OCI-LY3 (cell line): ENCODE measurements at regions not wholly inside any gene's neighbourhood (a gene's known extent, or its start where the extent isn't known, plus 50 kb on each side); places are given as distances from the start of the nearest gene placed in this dataset.

Experiments
- H2AFZ ChIP-seq: fragments of 200-600, 300-600 bp; shearing (Covaris generic); 2 replicates; pipeline ENCODE4 v1.6.0; 2014; ENCODE audit warnings: antibody characterized with exemption, low read depth, low read length
- H3K27ac ChIP-seq: fragments of 200-600, 300-600 bp; sonication (generic); 2 replicates; pipeline ENCODE4 v1.5.1; 2014; ENCODE audit warnings: mild to moderate bottlenecking, low read length, moderate library complexity, mixed read lengths
- H3K27me3 ChIP-seq: fragments of 200-600, 300-600 bp; sonication (generic); 2 replicates; pipeline ENCODE4 v1.6.1; 2014; ENCODE audit warnings: low read depth, low read length, mixed read lengths
- H3K36me3 ChIP-seq: fragments of 200-600, 300-600 bp; sonication (generic); replicated peaks from 2 replicates; pipeline ENCODE3; 2014; ENCODE audit warnings: low read depth, low read length, mixed read lengths
- H3K4me1 ChIP-seq: fragments of 300-600, 200-600 bp; sonication (generic); 2 replicates; pipeline ENCODE4 v1.6.1; 2014; ENCODE audit warnings: low read length, mixed read lengths
- H3K4me2 ChIP-seq: fragments of 200-600, 300-600 bp; sonication (generic); 2 replicates; pipeline ENCODE4 v1.6.1; 2014; ENCODE audit warnings: low read length, mixed read lengths
- H3K4me3 ChIP-seq: fragments of 300-600, 200-600 bp; sonication (generic); 2 replicates; pipeline ENCODE4 v1.5.1; 2014; ENCODE audit warnings: antibody characterized with exemption, mild to moderate bottlenecking, low read length, moderate library complexity
- H3K79me2 ChIP-seq: fragments of 300-600, 200-600 bp; shearing (Covaris generic); 2 replicates; pipeline ENCODE4 v1.6.1; 2014; ENCODE audit warnings: mild to moderate bottlenecking, low read length, mixed read lengths
- H3K9ac ChIP-seq: fragments of 300-600, 200-600 bp; shearing (Covaris generic); 2 replicates; pipeline ENCODE4 v1.6.0; 2014; ENCODE audit warnings: mild to moderate bottlenecking, low read length, moderate library complexity
- H3K9me3 ChIP-seq: fragments of 200-600, 300-600 bp; shearing (Covaris generic); 2 replicates; pipeline ENCODE4 v1.6.1; 2014; ENCODE audit warnings: low read length, mixed read lengths; ENCODE audit not compliant: insufficient read depth
- H4K20me1 ChIP-seq: fragments of 200-600, 300-600 bp; sonication (generic); 2 replicates; pipeline ENCODE4 v1.6.1; 2016; ENCODE audit warnings: low read length, mixed read lengths; ENCODE audit not compliant: insufficient read depth
- EZH2phosphoT487 ChIP-seq: fragments of 200-600 bp; shearing (Covaris generic); IDR thresholded peaks from 2 replicates; pipeline ENCODE4 v1.6.1; 2018; ENCODE audit warnings: antibody characterized with exemption, mixed run types, low read depth
- TF ChIP-seq, protein P1 (sequence below): fragments of 200-600, 300-600 bp; sonication (generic); IDR thresholded peaks from 2 replicates; pipeline ENCODE4 v1.5.1; 2014; ENCODE audit warnings: antibody characterized with exemption, low read length, low read depth

DNA sequence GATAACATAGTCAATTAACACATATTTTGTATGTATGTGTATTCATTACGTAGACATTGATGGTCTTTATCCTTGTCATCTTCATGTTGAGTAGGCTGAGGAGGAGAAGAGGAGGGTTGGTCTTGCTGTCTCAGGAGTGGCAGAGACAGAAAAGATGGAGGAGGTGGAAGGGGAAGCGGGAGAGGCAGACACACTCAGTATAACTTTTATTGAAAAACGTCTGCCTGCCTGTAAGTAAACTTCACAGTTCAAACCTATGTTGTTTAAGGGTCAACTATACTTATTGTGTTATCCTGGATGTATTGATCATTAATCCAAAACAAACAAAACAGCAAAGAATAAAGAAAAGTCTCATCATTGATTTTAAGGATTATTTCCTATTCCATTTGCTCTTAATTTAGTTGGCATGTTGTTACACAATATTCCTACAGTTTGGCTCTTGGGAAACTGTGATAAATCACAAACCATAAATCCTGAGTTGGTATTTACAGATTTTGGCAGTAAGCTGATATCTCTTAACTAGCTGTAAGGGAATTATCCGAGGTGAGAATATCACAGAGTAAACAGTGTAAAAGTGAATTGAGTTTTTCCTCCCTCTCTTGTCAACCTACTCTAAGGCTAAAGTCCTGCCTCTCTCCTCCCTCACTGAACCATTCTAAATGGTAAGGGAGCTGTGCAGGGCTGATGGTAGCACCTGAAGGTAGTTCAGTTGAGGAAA, 487.2 kb downstream of the SPATA31D1 start:
- no peak overlapping the region for H2AFZ ChIP-seq
- H3K9me3 ChIP-seq: no peaks in the 10 kb centered on the region
- no peak overlapping the region for H3K27ac ChIP-seq
- no peaks in the 10 kb centered on the region for H3K79me2 ChIP-seq
- H3K36me3 ChIP-seq: no peaks in the 10 kb centered on the region
- H3K4me2 ChIP-seq: no peak overlapping the region
- H3K9ac ChIP-seq: no peak overlapping the region
- no peak overlapping the region for H3K4me3 ChIP-seq
- TF ChIP-seq EZH2phosphoT487: no peak
- TF ChIP-seq, protein P1, sequence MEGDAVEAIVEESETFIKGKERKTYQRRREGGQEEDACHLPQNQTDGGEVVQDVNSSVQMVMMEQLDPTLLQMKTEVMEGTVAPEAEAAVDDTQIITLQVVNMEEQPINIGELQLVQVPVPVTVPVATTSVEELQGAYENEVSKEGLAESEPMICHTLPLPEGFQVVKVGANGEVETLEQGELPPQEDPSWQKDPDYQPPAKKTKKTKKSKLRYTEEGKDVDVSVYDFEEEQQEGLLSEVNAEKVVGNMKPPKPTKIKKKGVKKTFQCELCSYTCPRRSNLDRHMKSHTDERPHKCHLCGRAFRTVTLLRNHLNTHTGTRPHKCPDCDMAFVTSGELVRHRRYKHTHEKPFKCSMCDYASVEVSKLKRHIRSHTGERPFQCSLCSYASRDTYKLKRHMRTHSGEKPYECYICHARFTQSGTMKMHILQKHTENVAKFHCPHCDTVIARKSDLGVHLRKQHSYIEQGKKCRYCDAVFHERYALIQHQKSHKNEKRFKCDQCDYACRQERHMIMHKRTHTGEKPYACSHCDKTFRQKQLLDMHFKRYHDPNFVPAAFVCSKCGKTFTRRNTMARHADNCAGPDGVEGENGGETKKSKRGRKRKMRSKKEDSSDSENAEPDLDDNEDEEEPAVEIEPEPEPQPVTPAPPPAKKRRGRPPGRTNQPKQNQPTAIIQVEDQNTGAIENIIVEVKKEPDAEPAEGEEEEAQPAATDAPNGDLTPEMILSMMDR: no peak
- no peaks in the 10 kb centered on the region for H4K20me1 ChIP-seq
- H3K4me1 ChIP-seq: no peaks in the 10 kb centered on the region
- H3K27me3 ChIP-seq: no peaks in the 10 kb centered on the region

DNA sequence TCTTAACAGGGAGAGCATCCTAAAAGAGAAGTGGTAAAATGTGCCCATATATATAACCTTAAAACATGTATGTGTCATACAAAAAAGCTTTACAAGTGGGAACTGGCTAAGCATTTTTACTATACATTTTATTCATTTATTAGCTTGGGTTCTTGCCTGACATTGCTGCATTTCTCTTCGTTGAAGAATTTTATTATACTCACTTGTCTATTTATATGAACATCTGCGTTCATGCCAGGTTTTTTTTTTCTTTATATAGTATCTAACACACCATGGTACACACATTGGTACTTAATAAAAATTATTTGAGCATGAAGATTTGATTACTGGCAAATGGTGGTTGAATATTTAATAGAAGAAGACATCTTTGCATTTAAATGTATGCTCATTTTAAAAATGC, 492.3 kb downstream of the SPATA31D1 start:
- Histone ChIP-seq H3K4me2 (no peak overlapping the region), H3K27ac (no peak overlapping the region), H3K4me1 (no peaks in the 10 kb centered on the region), H3K27me3 (no peaks in the 10 kb centered on the region), H4K20me1 (no peaks in the 10 kb centered on the region), H3K9me3 (no peaks in the 10 kb centered on the region), H3K79me2 (no peaks in the 10 kb centered on the region), H3K9ac (no peak overlapping the region), H3K4me3 (no peak overlapping the region), H2AFZ (no peak overlapping the region), H3K36me3 (no peaks in the 10 kb centered on the region)
- TF ChIP-seq, protein P1: no peak
- no peak for TF ChIP-seq EZH2phosphoT487

DNA sequence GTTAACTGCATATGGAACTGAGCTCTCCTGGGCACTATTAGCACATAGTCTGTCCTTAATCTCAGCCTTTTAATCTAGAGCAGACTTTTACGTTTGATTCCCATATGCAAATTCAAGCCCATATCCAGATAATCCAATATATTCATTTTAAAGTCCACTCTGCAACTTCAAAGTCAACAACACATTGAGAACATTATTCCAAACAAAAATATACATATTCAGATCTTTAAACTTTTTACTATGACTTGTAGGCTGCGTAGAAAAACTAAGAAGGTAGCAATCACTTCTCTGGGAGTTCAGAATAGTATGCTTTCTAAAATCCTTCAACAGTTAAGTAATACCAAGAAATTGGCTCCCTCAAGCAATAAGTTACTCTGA, 499.4 kb downstream of the SPATA31D1 start:
- Histone ChIP-seq H3K4me3 (no peak overlapping the region), H3K27me3 (no peaks in the 10 kb centered on the region), H4K20me1 (no peaks in the 10 kb centered on the region), H3K9me3 (no peaks in the 10 kb centered on the region), H3K9ac (no peak overlapping the region), H3K4me1 (0 out of 2 replicates have a peak, but pooled peaks cover 4% of the 10 kb centered on the region), H3K4me2 (no peak overlapping the region), H3K36me3 (no peaks in the 10 kb centered on the region), H3K79me2 (no peaks in the 10 kb centered on the region), H2AFZ (no peak overlapping the region), H3K27ac (no peak overlapping the region)
- no peak for TF ChIP-seq EZH2phosphoT487

GRCh38 chr9:82488313-82489200, 500.0 kb downstream of the SPATA31D1 start:
- H3K36me3 ChIP-seq: no peaks in the 10 kb centered on the region
- TF ChIP-seq, protein P1: no peak
- TF ChIP-seq EZH2phosphoT487: no peak
- no peak overlapping the region for H3K4me2 ChIP-seq
- H3K4me3 ChIP-seq: no peak overlapping the region
- H3K27ac ChIP-seq: no peak overlapping the region
- H2AFZ ChIP-seq: no peak overlapping the region; the same call in 1 of the 2 replicates
- H3K9ac ChIP-seq: no peak overlapping the region
- H3K79me2 ChIP-seq: no peaks in the 10 kb centered on the region
- H3K9me3 ChIP-seq: no peaks in the 10 kb centered on the region
- no peaks in the 10 kb centered on the region for H4K20me1 ChIP-seq
- H3K27me3 ChIP-seq: no peaks in the 10 kb centered on the region
- 0 out of 2 replicates have a peak, but pooled peaks cover 4% of the 10 kb centered on the region for H3K4me1 ChIP-seq
